H9 (cell line): ENCODE measurements at regions not wholly inside any gene's neighbourhood (a gene's known extent, or its start where the extent isn't known, plus 50 kb on each side); places are given as distances from the start of the nearest gene placed in this dataset.

Experiments
- DNase-seq: peaks from one replicate; pipeline ENCODE4 v3.0.0-alpha.2; 2017
- H2AFZ ChIP-seq: one replicate; pipeline ENCODE4 v1.6.1; 2013; ENCODE audit warnings: mild to moderate bottlenecking, low read length, control low read depth, moderate library complexity
- H2AK5ac ChIP-seq: 2 replicates; pipeline ENCODE4 v1.6.1; 2013; ENCODE audit warnings: low read length, control low read depth, mixed read lengths; ENCODE audit not compliant: insufficient read length
- H2BK120ac ChIP-seq: one replicate; pipeline ENCODE4 v1.6.1; 2013; ENCODE audit warnings: low read depth, mild to moderate bottlenecking, low read length, control low read depth, inconsistent platforms; ENCODE audit not compliant: poor library complexity, severe bottlenecking
- H2BK12ac ChIP-seq: 2 replicates; pipeline ENCODE4 v1.6.1; 2013; ENCODE audit warnings: low read length, control low read depth, mixed read lengths, low read depth; ENCODE audit not compliant: insufficient read length
- H2BK15ac ChIP-seq: 2 replicates; pipeline ENCODE4 v1.6.1; 2013; ENCODE audit warnings: low read depth, low read length, control low read depth
- H2BK20ac ChIP-seq: one replicate; pipeline ENCODE4 v1.6.1; 2013; ENCODE audit warnings: low read depth, mild to moderate bottlenecking, low read length, control low read depth, inconsistent platforms; ENCODE audit not compliant: poor library complexity, severe bottlenecking
- H2BK5ac ChIP-seq: 2 replicates; pipeline ENCODE4 v1.6.1; 2013; ENCODE audit warnings: low read length, control low read depth, mixed read lengths; ENCODE audit not compliant: insufficient read length
- H3K14ac ChIP-seq: 2 replicates; pipeline ENCODE4 v1.6.1; 2013; ENCODE audit warnings: low read length, control low read depth; ENCODE audit not compliant: insufficient read depth
- H3K18ac ChIP-seq: 2 replicates; pipeline ENCODE4 v1.6.1; 2013; ENCODE audit warnings: low read depth, mild to moderate bottlenecking, mixed read lengths, low read length, control low read depth; ENCODE audit not compliant: insufficient read length
- H3K23ac ChIP-seq: 2 replicates; pipeline ENCODE4 v1.6.1; 2013; ENCODE audit warnings: low read length, control low read depth, mixed read lengths, low read depth; ENCODE audit not compliant: insufficient read length
- H3K23me2 ChIP-seq: 2 replicates; pipeline ENCODE4 v1.6.1; 2013; ENCODE audit warnings: low read depth, mild to moderate bottlenecking, mixed read lengths, low read length, control low read depth; ENCODE audit not compliant: insufficient read length, poor library complexity, severe bottlenecking
- H3K27ac ChIP-seq: 2 replicates; pipeline ENCODE4 v1.5.1; 2013; ENCODE audit warnings: low read length, control low read depth, mixed read lengths, low read depth; ENCODE audit not compliant: insufficient read length
- H3K27me3 ChIP-seq: 2 replicates; pipeline ENCODE4 v1.6.1; 2013; ENCODE audit warnings: low read length, control low read depth, inconsistent platforms; ENCODE audit not compliant: insufficient read depth
- H3K4ac ChIP-seq: 2 replicates; pipeline ENCODE4 v1.6.1; 2013; ENCODE audit warnings: low read depth, mild to moderate bottlenecking, control low read depth, inconsistent platforms, low read length, moderate library complexity
- H3K4me1 ChIP-seq: 2 replicates; pipeline ENCODE4 v1.6.1; 2013; ENCODE audit warnings: low read length, control low read depth, inconsistent platforms; ENCODE audit not compliant: insufficient read depth
- H3K4me2 ChIP-seq: 2 replicates; pipeline ENCODE4 v1.6.1; 2013; ENCODE audit warnings: low read length, control low read depth, mixed read lengths; ENCODE audit not compliant: insufficient read length, insufficient read depth
- H3K56ac ChIP-seq: 2 replicates; pipeline ENCODE4 v1.6.1; 2013; ENCODE audit warnings: low read depth, mild to moderate bottlenecking, mixed read lengths, low read length, control low read depth; ENCODE audit not compliant: insufficient read length
- H3K79me1 ChIP-seq: 2 replicates; pipeline ENCODE4 v1.6.1; 2013; ENCODE audit warnings: low read depth, mild to moderate bottlenecking, moderate library complexity, low read length, control low read depth, inconsistent platforms; ENCODE audit not compliant: insufficient read depth, poor library complexity, severe bottlenecking
- H3K79me2 ChIP-seq: 2 replicates; pipeline ENCODE4 v1.6.1; 2013; ENCODE audit warnings: low read length, control low read depth, inconsistent platforms; ENCODE audit not compliant: insufficient read depth
- H3K9ac ChIP-seq: 2 replicates; pipeline ENCODE4 v1.6.1; 2013; ENCODE audit warnings: low read length, control low read depth, mixed read lengths; ENCODE audit not compliant: insufficient read length; ENCODE audit errors: extremely low read depth
- H3K9me3 ChIP-seq: one replicate; pipeline ENCODE4 v1.6.1; 2013; ENCODE audit warnings: low read depth, low read length, inconsistent platforms; ENCODE audit not compliant: control insufficient read depth
- H3T11ph ChIP-seq: one replicate; pipeline ENCODE4 v1.6.1; 2013; ENCODE audit warnings: mild to moderate bottlenecking, low read length, control low read depth, inconsistent platforms
- H4K20me1 ChIP-seq: one replicate; pipeline ENCODE4 v1.6.1; 2013; ENCODE audit not compliant: control insufficient read depth, insufficient read length, insufficient read depth
- H4K5ac ChIP-seq: 2 replicates; pipeline ENCODE4 v1.6.1; 2013; ENCODE audit warnings: low read depth, mild to moderate bottlenecking, mixed read lengths, low read length, control low read depth; ENCODE audit not compliant: insufficient read length
- H4K8ac ChIP-seq: replicated peaks from 2 replicates; pipeline ENCODE4 v1.6.1; 2013; ENCODE audit warnings: low read length, control low read depth, mixed read lengths, low read depth; ENCODE audit not compliant: insufficient read length
- H4K91ac ChIP-seq: 2 replicates; pipeline ENCODE4 v1.6.1; 2013; ENCODE audit warnings: low read depth, mild to moderate bottlenecking, moderate library complexity, mixed read lengths, low read length, control low read depth; ENCODE audit not compliant: insufficient read length
- H3K27ac Mint-ChIP-seq, 3 experiments: 2 replicates in 2 of 3; 3 replicates in 1 of 3; pipeline ENCODE4 v1.8.0; 2020 to 2021; ENCODE audit warnings: mixed read lengths in 3 of 3, mild to moderate bottlenecking in 1 of 3, moderate library complexity in 1 of 3
- H3K27me3 Mint-ChIP-seq: 2 replicates; pipeline ENCODE4 v1.8.0; 2021; ENCODE audit warnings: low read depth, mild to moderate bottlenecking, moderate library complexity, mixed read lengths
- H3K36me3 Mint-ChIP-seq, 3 experiments: 2 replicates in 2 of 3; 3 replicates in 1 of 3; pipeline ENCODE4 v1.8.0; 2020 to 2021; ENCODE audit warnings: low read depth in 3 of 3, mixed read lengths in 3 of 3; ENCODE audit not compliant: insufficient read depth in 1 of 3
- H3K4me1 Mint-ChIP-seq, 2 experiments: 2 replicates each; pipeline ENCODE4 v1.8.0; 2020; ENCODE audit warnings: mixed read lengths in 2 of 2
- H3K4me3 Mint-ChIP-seq, 2 experiments: 2 replicates in 1 of 2; 3 replicates in 1 of 2; pipeline ENCODE4 v1.8.0; 2020 to 2021; ENCODE audit warnings: mild to moderate bottlenecking in 2 of 2, mixed read lengths in 2 of 2, moderate library complexity in 1 of 2
- H3K9me3 Mint-ChIP-seq, 2 experiments: 2 replicates in 1 of 2; 3 replicates in 1 of 2; pipeline ENCODE4 v1.8.0; 2020; ENCODE audit warnings: mild to moderate bottlenecking in 2 of 2, mixed read lengths in 2 of 2, moderate library complexity in 1 of 2
- CTCF ChIP-seq: fragments of 200-600 bp; sonication (generic); conservative IDR thresholded peaks from 3 replicates; pipeline ENCODE4 v1.8.0; 2021; ENCODE audit warnings: antibody characterized with exemption, mild to moderate bottlenecking
- WGBS: extraction: QIAGEN DNeasy Blood & Tissue Kit; methylation state at CpG from one replicate; pipeline ENCODE4 v1.1.7; 2013; ENCODE audit warnings: missing lambda C conversion rate, low lambda C conversion rate, mixed read lengths; ENCODE audit not compliant: insufficient read length; ENCODE audit errors: extremely low coverage; 5-methylcytosine and 5-hydroxymethylcytosine counted together

- Histone ChIP-seq H2BK5ac (no peak overlapping the region), H3K27me3 (no peaks in the 10 kb centered on the region), H3K79me2 (no peaks in the 10 kb centered on the region), H3K14ac (no peak overlapping the region), H2AFZ (no peak overlapping the region), H3K27ac (no peak overlapping the region), H3K18ac (no peak overlapping the region), H4K91ac (no peak overlapping the region), H3T11ph (no peak overlapping the region), H3K4ac (no peak overlapping the region), H2BK120ac (no peak overlapping the region), H2BK20ac (no peak overlapping the region), H2BK12ac (no peak overlapping the region), H3K4me1 (no peaks in the 10 kb centered on the region), H3K23ac (no peak overlapping the region), H3K79me1 (no peaks in the 10 kb centered on the region), H4K20me1 (no peaks in the 10 kb centered on the region), H3K9me3 (no peaks in the 10 kb centered on the region), H4K8ac (no peak overlapping the region), H4K5ac (no peak overlapping the region), H2BK15ac (no peak overlapping the region), H3K23me2 (no peaks in the 10 kb centered on the region), H2AK5ac (no peak overlapping the region), H3K56ac (no peak overlapping the region), H3K9ac (no peak overlapping the region), H3K4me2 (no peak overlapping the region)
- H3K36me3 Mint-ChIP-seq: peaks cover 3 to 11% (median 6%) of the 10 kb centered on the region in 3 experiments; a peak in 5 of 7 replicates
- H3K27ac Mint-ChIP-seq: no peak overlapping the region
- peaks cover 16 to 19% of the 10 kb centered on the region in 2 experiments for H3K9me3 Mint-ChIP-seq
- peaks cover 4% of the 10 kb centered on the region; the same call in 1 of the 2 replicates for H3K27me3 Mint-ChIP-seq
- no peak overlapping the region for H3K4me3 Mint-ChIP-seq
- WGBS: no CpG with 5 or more reads among the region's 2 CpGs
- no peaks in the 10 kb centered on the region for H3K4me1 Mint-ChIP-seq
- no peak for TF ChIP-seq CTCF
- no peak for DNase-seq
These were observed 120.9 kb downstream of the CHIC2 start for GRCh38 chr4:53943345-53944085.
